H1 (cell line): ENCODE measurements at regions not wholly inside any gene's neighbourhood (a gene's known extent, or its start where the extent isn't known, plus 50 kb on each side); places are given as distances from the start of the nearest gene placed in this dataset.

Experiments used
- CTCF ChIA-PET: fragments of 300-600 bp; sonication (Branson Sonifier 250); formaldehyde crosslinking; loops from one replicate; lab custom pipeline; 2021; ENCODE audit not compliant: partially characterized antibody; lab: Charles Lee
- POLR2A ChIA-PET: fragments of 300-600 bp; sonication (Branson Sonifier 250); formaldehyde crosslinking; loops from one replicate; lab custom pipeline; 2021; ENCODE audit warnings: inconsistent platforms; ENCODE audit not compliant: partially characterized antibody; lab: Charles Lee
- DNase-seq, 2 experiments: peaks; one replicate each; pipeline versions ENCODE4 v3.0.0 to v3.0.0-alpha.2; 2010 to 2022; ENCODE audit warnings: low spot score in 2 of 2, low read depth in 1 of 2, mixed read lengths in 1 of 2
- FAIRE-seq: peaks from 2 replicates; lab custom pipeline; 2011; peaks lifted over from hg19 to GRCh38; lab: Jason Lieb, UNC
- H2AFZ ChIP-seq: 2 replicates; pipeline ENCODE4 v1.8.1; 2012; ENCODE audit warnings: low read length, inconsistent platforms
- H2AK5ac ChIP-seq: 2 replicates; pipeline ENCODE4 v1.6.1; 2013; ENCODE audit warnings: low read depth, low read length
- H2BK120ac ChIP-seq: replicated peaks from 2 replicates; pipeline ENCODE3; 2013; ENCODE audit warnings: low read depth, low read length, inconsistent platforms
- H2BK12ac ChIP-seq: 2 replicates; pipeline ENCODE4 v1.6.1; 2013; ENCODE audit warnings: low read depth, low read length
- H2BK15ac ChIP-seq: 2 replicates; pipeline ENCODE4 v1.6.1; 2013; ENCODE audit warnings: low read length
- H2BK20ac ChIP-seq: 2 replicates; pipeline ENCODE4 v1.6.1; 2013; ENCODE audit warnings: low read length
- H2BK5ac ChIP-seq: 2 replicates; pipeline ENCODE4 v1.6.1; 2013; ENCODE audit warnings: low read depth, low read length
- H3K14ac ChIP-seq: 2 replicates; pipeline ENCODE4 v1.6.1; 2013; ENCODE audit warnings: inconsistent platforms; ENCODE audit not compliant: insufficient read length
- H3K18ac ChIP-seq: 2 replicates; pipeline ENCODE4 v1.6.1; 2013; ENCODE audit warnings: low read length; ENCODE audit errors: extremely low read depth
- H3K23ac ChIP-seq: 2 replicates; pipeline ENCODE4 v1.6.1; 2013; ENCODE audit warnings: inconsistent platforms; ENCODE audit not compliant: insufficient read length
- H3K23me2 ChIP-seq: 2 replicates; pipeline ENCODE4 v1.6.1; 2013; ENCODE audit warnings: low read depth, low read length
- H3K27ac ChIP-seq: 2 replicates; pipeline ENCODE4 v1.6.1; 2011; ENCODE audit warnings: low read depth, low read length, inconsistent platforms
- H3K27me3 ChIP-seq, 4 experiments: replicated peaks in 1 of 4; 1 replicate in 1 of 4; 2 replicates in 3 of 4; pipeline versions ENCODE4 v1.6.1 to v1.8.1; 2011 to 2013; ENCODE audit warnings: low read length in 3 of 4, mild to moderate bottlenecking in 3 of 4, inconsistent platforms in 2 of 4, mixed read lengths in 2 of 4, moderate library complexity in 1 of 4; ENCODE audit not compliant: control insufficient read depth in 3 of 4, insufficient read depth in 3 of 4; ENCODE audit errors: extremely low read depth in 1 of 4
- H3K36me3 ChIP-seq, 4 experiments: 2 replicates each; pipeline versions ENCODE4 v1.6.1 to v1.8.1; 2011 to 2013; ENCODE audit warnings: mild to moderate bottlenecking in 4 of 4, low read length in 3 of 4, moderate library complexity in 2 of 4, control low read depth in 1 of 4, inconsistent platforms in 1 of 4; ENCODE audit not compliant: insufficient read depth in 4 of 4, control insufficient read depth in 2 of 4
- H3K4ac ChIP-seq: replicated peaks from 2 replicates; pipeline ENCODE3; 2013; ENCODE audit warnings: low read length, low read depth, mixed read lengths, inconsistent platforms; ENCODE audit not compliant: insufficient read length
- H3K4me1 ChIP-seq, 4 experiments: replicated peaks in 1 of 4; 1 replicate in 1 of 4; 2 replicates in 3 of 4; pipeline versions ENCODE4 v1.6.1 to v1.8.1; 2011 to 2013; ENCODE audit warnings: low read length in 3 of 4, inconsistent platforms in 2 of 4, mixed read lengths in 1 of 4; ENCODE audit not compliant: insufficient read depth in 4 of 4, control insufficient read depth in 3 of 4
- H3K4me2 ChIP-seq, 2 experiments: 2 replicates each; pipeline versions ENCODE4 v1.6.1 to v1.8.1; 2011 to 2013; ENCODE audit warnings: low read depth in 2 of 2, low read length in 2 of 2, control low read depth in 1 of 2, inconsistent platforms in 1 of 2, mild to moderate bottlenecking in 1 of 2; ENCODE audit not compliant: insufficient read depth in 1 of 2
- H3K4me3 ChIP-seq, 4 experiments: fragments of 200-600, 300-600 bp in 1 of 4; sonication (generic), shearing (Covaris generic), sonication (Bioruptor Twin) in 1 of 4; 2 replicates each; pipeline versions ENCODE4 v1.5.1 to v1.8.1; 2011 to 2016; ENCODE audit warnings: low read length in 4 of 4, low read depth in 3 of 4, control low read depth in 2 of 4, inconsistent platforms in 2 of 4, mild to moderate bottlenecking in 2 of 4, mixed read lengths in 1 of 4, moderate library complexity in 1 of 4; ENCODE audit not compliant: insufficient read depth in 2 of 4; ENCODE audit errors: extremely low read depth in 1 of 4
- H3K56ac ChIP-seq: replicated peaks from 2 replicates; pipeline ENCODE3; 2013; ENCODE audit warnings: low read depth, mild to moderate bottlenecking, mixed read lengths, low read length, inconsistent platforms; ENCODE audit not compliant: insufficient read length
- H3K79me1 ChIP-seq: 2 replicates; pipeline ENCODE4 v1.6.1; 2013; ENCODE audit warnings: low read depth, low read length, control low read depth
- H3K79me2 ChIP-seq, 2 experiments: 2 replicates each; pipeline versions ENCODE4 v1.6.1 to v1.8.1; 2012 to 2013; ENCODE audit warnings: low read length in 2 of 2, mild to moderate bottlenecking in 2 of 2, inconsistent platforms in 1 of 2; ENCODE audit not compliant: insufficient read depth in 2 of 2, control insufficient read depth in 1 of 2
- H3K9ac ChIP-seq, 4 experiments: replicated peaks in 1 of 4; 1 replicate in 1 of 4; 2 replicates in 3 of 4; pipeline versions ENCODE4 v1.6.1 to v1.8.1; 2011 to 2013; ENCODE audit warnings: low read depth in 3 of 4, low read length in 3 of 4, control low read depth in 2 of 4, mild to moderate bottlenecking in 2 of 4, moderate library complexity in 2 of 4, inconsistent platforms in 1 of 4; ENCODE audit errors: extremely low read depth in 1 of 4
- H3K9me3 ChIP-seq, 2 experiments: 2 replicates each; pipeline versions ENCODE4 v1.6.1 to v1.8.1; 2012 to 2013; ENCODE audit warnings: mild to moderate bottlenecking in 2 of 2, moderate library complexity in 2 of 2, control low read depth in 1 of 2, inconsistent platforms in 1 of 2, low read depth in 1 of 2, low read length in 1 of 2, mixed read lengths in 1 of 2; ENCODE audit not compliant: insufficient read depth in 2 of 2
- H4K20me1 ChIP-seq, 2 experiments: replicated peaks in 1 of 2; 2 replicates each; pipeline versions ENCODE3 to v1.8.1; 2011 to 2013; ENCODE audit warnings: inconsistent platforms in 2 of 2, low read length in 2 of 2, mild to moderate bottlenecking in 1 of 2; ENCODE audit not compliant: insufficient read depth in 2 of 2, control insufficient read depth in 1 of 2
- H4K5ac ChIP-seq: 2 replicates; pipeline ENCODE4 v1.6.1; 2013; ENCODE audit warnings: low read length, low read depth, mixed read lengths, inconsistent platforms; ENCODE audit not compliant: insufficient read length
- H4K8ac ChIP-seq: 2 replicates; pipeline ENCODE4 v1.8.0; 2013; ENCODE audit warnings: mild to moderate bottlenecking, moderate library complexity, low read length, inconsistent platforms; ENCODE audit not compliant: insufficient read depth; ENCODE audit errors: extremely low read depth
- H4K91ac ChIP-seq: replicated peaks from 2 replicates; pipeline ENCODE3; 2013; ENCODE audit warnings: low read length, mixed read lengths, inconsistent platforms; ENCODE audit not compliant: insufficient read length
- BACH1 ChIP-seq: IDR thresholded peaks from 2 replicates; pipeline ENCODE4 v1.6.1; 2012; ENCODE audit warnings: low read length, improper control_type of control experiment
- EGR1 ChIP-seq: IDR thresholded peaks from 2 replicates; pipeline ENCODE4 v1.6.1; 2011; ENCODE audit warnings: low read depth, low read length, borderline replicate concordance
- NRF1 ChIP-seq: IDR thresholded peaks from 2 replicates; pipeline ENCODE4 v1.6.1; 2011; ENCODE audit warnings: mild to moderate bottlenecking, low read depth, low read length, improper control_type of control experiment
- RBBP5 ChIP-seq: IDR thresholded peaks from 2 replicates; pipeline ENCODE4 v1.7.1; 2012; ENCODE audit warnings: low read depth, mild to moderate bottlenecking, inconsistent platforms, low read length, moderate library complexity, borderline replicate concordance
- SIX5 ChIP-seq: IDR thresholded peaks from 2 replicates; pipeline ENCODE4 v1.6.1; 2011; ENCODE audit warnings: mild to moderate bottlenecking, low read depth, low read length
- SP2 ChIP-seq: IDR thresholded peaks from 2 replicates; pipeline ENCODE4 v1.6.1; 2012; ENCODE audit warnings: mild to moderate bottlenecking, low read length, inconsistent platforms
- SUZ12 ChIP-seq: fragments of 200-600 bp; sonication (generic); IDR thresholded peaks from 2 replicates; pipeline ENCODE4 v1.6.1; 2012; ENCODE audit warnings: mild to moderate bottlenecking, inconsistent platforms, low read length, moderate library complexity, mixed read lengths
- TAF1 ChIP-seq: IDR thresholded peaks from 2 replicates; pipeline ENCODE4 v1.6.1; 2011; ENCODE audit warnings: mild to moderate bottlenecking, low read depth, low read length
- TF ChIP-seq, protein P1 (sequence below): IDR thresholded peaks from 2 replicates; pipeline ENCODE4 v1.6.1; 2012; ENCODE audit warnings: inconsistent platforms

DNA sequence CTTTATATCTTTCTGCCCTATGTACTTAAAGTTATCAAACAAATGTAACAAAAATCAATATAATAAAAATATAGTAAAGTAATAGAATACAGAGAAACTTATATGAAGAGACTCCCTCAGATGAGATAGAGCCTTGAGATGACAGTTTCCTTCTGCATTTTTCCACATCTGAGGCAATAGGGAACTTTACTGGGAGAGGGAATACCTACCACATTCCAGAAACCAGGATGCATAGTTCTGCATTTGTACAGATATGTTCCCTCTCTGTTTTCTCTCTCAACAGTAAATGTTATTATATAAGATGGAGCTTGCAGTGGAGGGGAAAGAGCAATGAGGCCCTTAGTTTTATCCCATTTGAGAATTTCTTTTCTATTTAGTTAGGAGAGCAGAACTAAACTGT lies 109.6 kb upstream of the KCNN2 start:
- no peaks in the 10 kb centered on the region for H3K23me2 ChIP-seq
- H3K14ac ChIP-seq, result no peak overlapping the region
- no peak overlapping the region for H2BK5ac ChIP-seq
- no peak overlapping the region for H4K91ac ChIP-seq
- no peaks in the 10 kb centered on the region for H3K36me3 ChIP-seq
- H3K18ac ChIP-seq, result no peak overlapping the region
- ChIA-PET CTCF (interaction anchor here (1.9 kb wide), 1 partner anchor 28 kb away, joined by 6 read pairs; no protein-coding TSS in a partner anchor), POLR2A (no interaction called here)
- no peaks in the 10 kb centered on the region for H3K27me3 ChIP-seq
- H3K4me1 ChIP-seq, result no peaks in the 10 kb centered on the region; a peak in 2 of 7 replicates
- H3K9ac ChIP-seq, result no peak overlapping the region
- no peak for FAIRE-seq
- no peak overlapping the region for H2BK120ac ChIP-seq
- H2AFZ ChIP-seq, result no peak overlapping the region
- no peak overlapping the region for H2BK15ac ChIP-seq
- H3K79me2 ChIP-seq, result no peaks in the 10 kb centered on the region
- H4K8ac ChIP-seq, result no peak overlapping the region
- H3K4me3 ChIP-seq, result no peak overlapping the region
- H4K5ac ChIP-seq, result no peak overlapping the region
- no peak overlapping the region for H3K4me2 ChIP-seq
- H3K79me1 ChIP-seq, result no peaks in the 10 kb centered on the region
- no peak overlapping the region for H3K27ac ChIP-seq
- H4K20me1 ChIP-seq, result no peaks in the 10 kb centered on the region
- no peaks in the 10 kb centered on the region for H3K9me3 ChIP-seq
- no peak overlapping the region for H3K56ac ChIP-seq
- no peak overlapping the region for H3K23ac ChIP-seq
- no peak overlapping the region for H3K4ac ChIP-seq
- no peak overlapping the region for H2BK20ac ChIP-seq
- no peak overlapping the region for H2BK12ac ChIP-seq
- no peak for TF ChIP-seq EGR1
- TF ChIP-seq RBBP5, result no peak
- TF ChIP-seq TAF1, result no peak
- TF ChIP-seq SUZ12, result no peak
- no peak for TF ChIP-seq NRF1
- TF ChIP-seq SIX5, result no peak
- no peak for TF ChIP-seq SP2
- no peak for TF ChIP-seq BACH1
- TF ChIP-seq, protein P1, sequence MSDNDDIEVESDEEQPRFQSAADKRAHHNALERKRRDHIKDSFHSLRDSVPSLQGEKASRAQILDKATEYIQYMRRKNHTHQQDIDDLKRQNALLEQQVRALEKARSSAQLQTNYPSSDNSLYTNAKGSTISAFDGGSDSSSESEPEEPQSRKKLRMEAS, result no peak
- TF ChIP-seq, all 59 proteins: peak for 0
- no peak overlapping the region for H2AK5ac ChIP-seq
- no peak for DNase-seq
